ENCODE measurements at regions not wholly inside any gene's neighbourhood (a gene's known extent, or its start where the extent isn't known, plus 50 kb on each side); places are given as distances from the start of the nearest gene placed in this dataset.

- no peak overlapping the region for H2BK15ac ChIP-seq (ENCODE audit: low read length)
Observed at GRCh38 chr12:22781339-22781738, 156.4 kb downstream of the ETNK1 start.

GRCh38 chr12:22787557-22787956, 162.6 kb downstream of the ETNK1 start:
- no CpG with 5 or more reads among the region's 7 CpGs for WGBS, 2 donors (ENCODE audit: extremely low coverage in 2 of 2, insufficient read length in 2 of 2, insufficient replicate concordance in 1 of 2)
- Histone ChIP-seq H3K4me2 (ENCODE audit: insufficient read depth, low read length, poor library complexity, severe bottlenecking) (no peak overlapping the region), H2BK12ac (ENCODE audit: low read length) (no peak overlapping the region), H3K18ac (ENCODE audit: low read length) (no peak overlapping the region), H3K4me3 (ENCODE audit: low read length in 2 of 2) (peak overlapping the region in 1 of 2 donors; percentile 22), H3K9me3 (replicated peaks in 1 of 2; ENCODE audit: control insufficient read depth in 2 of 2, insufficient read depth in 1 of 2, low read depth in 1 of 2, low read length in 2 of 2) (peaks cover 2 to 19% of the 10 kb centered on the region in 2 donors), H4K8ac (ENCODE audit: low read depth, low read length) (no peak overlapping the region), H3K23ac (ENCODE audit: low read depth, low read length, poor library complexity) (no peak overlapping the region), H3K4me1 (ENCODE audit: control insufficient read depth in 2 of 2, insufficient read depth in 1 of 2, low read depth in 1 of 2, low read length in 2 of 2) (peaks cover 0 to 5% of the 10 kb centered on the region in 2 donors), H2BK5ac (ENCODE audit: low read length) (no peak overlapping the region), H2BK120ac (ENCODE audit: low read depth, low read length) (no peak overlapping the region), H3K27ac (replicated peaks; ENCODE audit: low read length) (no peak overlapping the region), H3K9ac (ENCODE audit: low read depth, low read length, poor library complexity) (no peak overlapping the region), H2AK5ac (ENCODE audit: low read depth, low read length) (no peak overlapping the region), H3K27me3 (ENCODE audit: control insufficient read depth in 3 of 3, insufficient read depth in 3 of 3, low read depth in 1 of 3, low read length in 3 of 3) (no peaks in the 10 kb centered on the region), H2BK15ac (ENCODE audit: low read length) (no peak overlapping the region), H3K14ac (ENCODE audit: low read length) (no peak overlapping the region), H2AFZ (ENCODE audit: low read length) (peak overlapping the region; percentile 75), H3K4ac (ENCODE audit: low read length) (no peak overlapping the region), H3K79me1 (ENCODE audit: low read depth, low read length) (no peaks in the 10 kb centered on the region), H4K91ac (ENCODE audit: low read depth, low read length, poor library complexity) (no peak overlapping the region), H3K36me3 (replicated peaks in 1 of 2; ENCODE audit: control insufficient read depth in 2 of 2, insufficient read depth in 2 of 2, low read length in 2 of 2) (no peaks in the 10 kb centered on the region)
- DNase-seq (ENCODE audit: low spot score), result no peak

More at GRCh38 chr12:22781339-22781738, 156.4 kb downstream of the ETNK1 start:
- no peaks in the 10 kb centered on the region for H3K36me3 ChIP-seq (replicated peaks in 1 of 2; ENCODE audit: control insufficient read depth in 2 of 2, insufficient read depth in 2 of 2, low read length in 2 of 2)
- no peak overlapping the region for H2AFZ ChIP-seq (ENCODE audit: low read length)
- no peak overlapping the region for H3K18ac ChIP-seq (ENCODE audit: low read length)
- no peak overlapping the region for H3K4ac ChIP-seq (ENCODE audit: low read length)
- H2BK5ac ChIP-seq (ENCODE audit: low read length), result no peak overlapping the region
- no peaks in the 10 kb centered on the region for H3K27me3 ChIP-seq (ENCODE audit: control insufficient read depth in 3 of 3, insufficient read depth in 3 of 3, low read depth in 1 of 3, low read length in 3 of 3)
- H3K4me2 ChIP-seq (ENCODE audit: insufficient read depth, low read length, poor library complexity, severe bottlenecking), result no peak overlapping the region
- H2BK120ac ChIP-seq (ENCODE audit: low read depth, low read length), result no peak overlapping the region
- no peak for DNase-seq (ENCODE audit: low spot score)
- H3K23ac ChIP-seq (ENCODE audit: low read depth, low read length, poor library complexity), result no peak overlapping the region
- no peaks in the 10 kb centered on the region for H3K4me1 ChIP-seq (ENCODE audit: control insufficient read depth in 2 of 2, insufficient read depth in 1 of 2, low read depth in 1 of 2, low read length in 2 of 2)
- no peak overlapping the region for H3K27ac ChIP-seq (replicated peaks; ENCODE audit: low read length)
- no peak overlapping the region for H3K4me3 ChIP-seq (ENCODE audit: low read length in 2 of 2)
- peaks cover 6 to 10% of the 10 kb centered on the region in 2 donors for H3K9me3 ChIP-seq (replicated peaks in 1 of 2; ENCODE audit: control insufficient read depth in 2 of 2, insufficient read depth in 1 of 2, low read depth in 1 of 2, low read length in 2 of 2)
- no peak overlapping the region for H3K9ac ChIP-seq (ENCODE audit: low read depth, low read length, poor library complexity)
- no peaks in the 10 kb centered on the region for H3K79me1 ChIP-seq (ENCODE audit: low read depth, low read length)
- H2BK12ac ChIP-seq (ENCODE audit: low read length), result no peak overlapping the region
- H2AK5ac ChIP-seq (ENCODE audit: low read depth, low read length), result no peak overlapping the region
- no peak overlapping the region for H3K14ac ChIP-seq (ENCODE audit: low read length)
- H4K8ac ChIP-seq (ENCODE audit: low read depth, low read length), result no peak overlapping the region
- no peak overlapping the region for H4K91ac ChIP-seq (ENCODE audit: low read depth, low read length, poor library complexity)
- no CpG with 5 or more reads among the region's 3 CpGs for WGBS, 2 donors (ENCODE audit: extremely low coverage in 2 of 2, insufficient read length in 2 of 2, insufficient replicate concordance in 1 of 2)

GRCh38 chr12:22788913-22789312, 163.9 kb downstream of the ETNK1 start:
- no peak overlapping the region for H3K27ac ChIP-seq (replicated peaks; ENCODE audit: low read length)
- H2BK5ac ChIP-seq (ENCODE audit: low read length), result no peak overlapping the region
- no peaks in the 10 kb centered on the region for H3K79me1 ChIP-seq (ENCODE audit: low read depth, low read length)
- no peak overlapping the region for H4K8ac ChIP-seq (ENCODE audit: low read depth, low read length)
- peaks cover 2 to 13% of the 10 kb centered on the region in 2 donors for H3K9me3 ChIP-seq (replicated peaks in 1 of 2; ENCODE audit: control insufficient read depth in 2 of 2, insufficient read depth in 1 of 2, low read depth in 1 of 2, low read length in 2 of 2)
- H3K9ac ChIP-seq (ENCODE audit: low read depth, low read length, poor library complexity), result no peak overlapping the region
- H3K18ac ChIP-seq (ENCODE audit: low read length), result no peak overlapping the region
- H2BK12ac ChIP-seq (ENCODE audit: low read length), result no peak overlapping the region
- peaks cover 0 to 5% of the 10 kb centered on the region in 2 donors for H3K4me1 ChIP-seq (ENCODE audit: control insufficient read depth in 2 of 2, insufficient read depth in 1 of 2, low read depth in 1 of 2, low read length in 2 of 2)
- no peak overlapping the region for H3K4ac ChIP-seq (ENCODE audit: low read length)
- no peak overlapping the region for H3K14ac ChIP-seq (ENCODE audit: low read length)
- no peak overlapping the region for H2AFZ ChIP-seq (ENCODE audit: low read length)
- no CpG with 5 or more reads among the region's 3 CpGs for WGBS, 2 donors (ENCODE audit: extremely low coverage in 2 of 2, insufficient read length in 2 of 2, insufficient replicate concordance in 1 of 2)
- no peak overlapping the region for H2AK5ac ChIP-seq (ENCODE audit: low read depth, low read length)
- H2BK15ac ChIP-seq (ENCODE audit: low read length), result no peak overlapping the region
- no peak overlapping the region for H3K23ac ChIP-seq (ENCODE audit: low read depth, low read length, poor library complexity)
- H4K91ac ChIP-seq (ENCODE audit: low read depth, low read length, poor library complexity), result no peak overlapping the region
- no peak overlapping the region for H3K4me3 ChIP-seq (ENCODE audit: low read length in 2 of 2)
- no peak overlapping the region for H2BK120ac ChIP-seq (ENCODE audit: low read depth, low read length)
- H3K27me3 ChIP-seq (ENCODE audit: control insufficient read depth in 3 of 3, insufficient read depth in 3 of 3, low read depth in 1 of 3, low read length in 3 of 3), result no peaks in the 10 kb centered on the region
- no peaks in the 10 kb centered on the region for H3K36me3 ChIP-seq (replicated peaks in 1 of 2; ENCODE audit: control insufficient read depth in 2 of 2, insufficient read depth in 2 of 2, low read length in 2 of 2)
- H3K4me2 ChIP-seq (ENCODE audit: insufficient read depth, low read length, poor library complexity, severe bottlenecking), result no peak overlapping the region
- no peak for DNase-seq (ENCODE audit: low spot score)

GRCh38 chr12:22792138-22792537, 167.2 kb downstream of the ETNK1 start:
- no peak overlapping the region for H3K4me2 ChIP-seq (ENCODE audit: insufficient read depth, low read length, poor library complexity, severe bottlenecking)
- no peaks in the 10 kb centered on the region for H3K79me1 ChIP-seq (ENCODE audit: low read depth, low read length)
- H3K14ac ChIP-seq (ENCODE audit: low read length), result no peak overlapping the region
- H3K27me3 ChIP-seq (ENCODE audit: control insufficient read depth in 3 of 3, insufficient read depth in 3 of 3, low read depth in 1 of 3, low read length in 3 of 3), result no peaks in the 10 kb centered on the region
- H2BK15ac ChIP-seq (ENCODE audit: low read length), result no peak overlapping the region
- no peak overlapping the region for H4K8ac ChIP-seq (ENCODE audit: low read depth, low read length)
- no peak overlapping the region for H3K9ac ChIP-seq (ENCODE audit: low read depth, low read length, poor library complexity)
- H3K18ac ChIP-seq (ENCODE audit: low read length), result no peak overlapping the region
- H2BK5ac ChIP-seq (ENCODE audit: low read length), result no peak overlapping the region
- H2AFZ ChIP-seq (ENCODE audit: low read length), result peak overlapping the region; percentile 20
- H2BK120ac ChIP-seq (ENCODE audit: low read depth, low read length), result no peak overlapping the region
- DNase-seq (ENCODE audit: low spot score), result no peak
- no peak overlapping the region for H3K23ac ChIP-seq (ENCODE audit: low read depth, low read length, poor library complexity)
- no peak overlapping the region for H2BK12ac ChIP-seq (ENCODE audit: low read length)
- no peak overlapping the region for H4K91ac ChIP-seq (ENCODE audit: low read depth, low read length, poor library complexity)
- peaks cover 0 to under 1% of the 10 kb centered on the region in 2 donors for H3K4me1 ChIP-seq (ENCODE audit: control insufficient read depth in 2 of 2, insufficient read depth in 1 of 2, low read depth in 1 of 2, low read length in 2 of 2)
- no peak overlapping the region for H2AK5ac ChIP-seq (ENCODE audit: low read depth, low read length)
- 100% methylated on average over 1 of the region's 4 CpGs; no CpG with 5 or more reads in 1 of the 2 donors for WGBS, 2 donors (ENCODE audit: extremely low coverage in 2 of 2, insufficient read length in 2 of 2, insufficient replicate concordance in 1 of 2)
- H3K27ac ChIP-seq (replicated peaks; ENCODE audit: low read length), result no peak overlapping the region
- H3K4ac ChIP-seq (ENCODE audit: low read length), result no peak overlapping the region
- peaks cover 0 to 9% of the 10 kb centered on the region in 2 donors for H3K9me3 ChIP-seq (replicated peaks in 1 of 2; ENCODE audit: control insufficient read depth in 2 of 2, insufficient read depth in 1 of 2, low read depth in 1 of 2, low read length in 2 of 2)
- H3K36me3 ChIP-seq (replicated peaks in 1 of 2; ENCODE audit: control insufficient read depth in 2 of 2, insufficient read depth in 2 of 2, low read length in 2 of 2), result no peaks in the 10 kb centered on the region
- H3K4me3 ChIP-seq (ENCODE audit: low read length in 2 of 2), result no peak overlapping the region
